Endometrial microvascular endothelial cells (primary cell): ENCODE measurements at regions not wholly inside any gene's neighbourhood (a gene's known extent, or its start where the extent isn't known, plus 50 kb on each side); places are given as distances from the start of the nearest gene placed in this dataset.

Experiments
- in situ Hi-C: cut with HindIII; loops from 2 replicates; pipeline ENCODE4 v1.10.0; 2017; ENCODE audit warnings: low sequenced_read_pairs, low pct_unique_long_range_greater_than_20kb; ENCODE audit errors: inconsistent ontology term

GRCh38 chr6:98648211-98648914 is 186.0 kb upstream of the POU3F2 start:
- in situ Hi-C loops = no loop called here

- in situ Hi-C loops = no loop called here
Measured at GRCh38 chr6:98650941-98651340, 183.4 kb upstream of the POU3F2 start.

- in situ Hi-C loops = no loop called here
Measured at GRCh38 chr6:98653179-98653578, 181.2 kb upstream of the POU3F2 start.

GRCh38 chr6:98657764-98658163 is 176.6 kb upstream of the POU3F2 start:
- in situ Hi-C loops = no loop called here

- in situ Hi-C loops = no loop called here
Measured at GRCh38 chr6:98669371-98669770, 165.0 kb upstream of the POU3F2 start.

GRCh38 chr6:98670045-98670746 is 164.2 kb upstream of the POU3F2 start:
- in situ Hi-C loops = no loop called here

- in situ Hi-C loops = no loop called here
Measured at GRCh38 chr6:98672681-98673475, 161.5 kb upstream of the POU3F2 start.

- in situ Hi-C loops = no loop called here
Measured at GRCh38 chr6:98678481-98678880, 155.9 kb upstream of the POU3F2 start.

GRCh38 chr6:98686008-98686601 is 148.3 kb upstream of the POU3F2 start:
- in situ Hi-C loops = no loop called here

- in situ Hi-C loops = no loop called here
Measured at GRCh38 chr6:98687752-98688151, 146.6 kb upstream of the POU3F2 start.

- in situ Hi-C loops = no loop called here
Measured at GRCh38 chr6:98695091-98695801, 139.1 kb upstream of the POU3F2 start.

GRCh38 chr6:98711380-98711779 is 123.0 kb upstream of the POU3F2 start:
- in situ Hi-C loops = no loop called here

- in situ Hi-C loops = no loop called here
Measured at GRCh38 chr6:98716341-98716740, 118.0 kb upstream of the POU3F2 start.

GRCh38 chr6:98717322-98717877 is 117.0 kb upstream of the POU3F2 start:
- in situ Hi-C loops = no loop called here

GRCh38 chr6:98717988-98718387 is 116.4 kb upstream of the POU3F2 start:
- in situ Hi-C loops = no loop called here

- in situ Hi-C loops = no loop called here
Measured at GRCh38 chr6:98724537-98724936, 109.8 kb upstream of the POU3F2 start.

- in situ Hi-C loops = no loop called here
Measured at GRCh38 chr6:98747273-98747672, 87.1 kb upstream of the POU3F2 start.

GRCh38 chr6:98747960-98748359 is 86.4 kb upstream of the POU3F2 start:
- in situ Hi-C loops = no loop called here

- in situ Hi-C loops = no loop called here
Measured at GRCh38 chr6:98759459-98759858, 74.9 kb upstream of the POU3F2 start.
